Kidney epithelial cell (primary cell): ENCODE measurements at regions not wholly inside any gene's neighbourhood (a gene's known extent, or its start where the extent isn't known, plus 50 kb on each side); places are given as distances from the start of the nearest gene placed in this dataset.

Experiments used
- DNase-seq: peaks from one replicate; pipeline ENCODE4 v3.0.0-alpha.2; 2010; ENCODE audit warnings: low read depth
- H3K27me3 ChIP-seq: 2 replicates; pipeline ENCODE4 v1.6.0; 2011; ENCODE audit warnings: low read length; ENCODE audit not compliant: control insufficient read depth, insufficient read depth
- H3K36me3 ChIP-seq: 2 replicates; pipeline ENCODE4 v1.5.1; 2011; ENCODE audit warnings: low read length; ENCODE audit not compliant: control insufficient read depth, insufficient read depth
- H3K4me3 ChIP-seq: 2 replicates; pipeline ENCODE4 v1.5.1; 2011; ENCODE audit warnings: low read depth, mild to moderate bottlenecking, control low read depth, low read length
- CTCF ChIP-seq: IDR thresholded peaks from 2 replicates; pipeline ENCODE4 v1.5.1; 2011; ENCODE audit warnings: mild to moderate bottlenecking, moderate library complexity, low read length, control low read depth, inconsistent platforms; ENCODE audit not compliant: insufficient read depth, poor library complexity, severe bottlenecking

- H3K27me3 ChIP-seq, result no peaks in the 10 kb centered on the region
- H3K4me3 ChIP-seq, result no peak overlapping the region
- H3K36me3 ChIP-seq, result no peaks in the 10 kb centered on the region
- no peak for TF ChIP-seq CTCF
- no peak for DNase-seq
Measured at GRCh38 chr3:145807990-145808389, 353.0 kb downstream of the PLOD2 start.

GRCh38 chr3:145812391-145812790 lies 348.6 kb downstream of the PLOD2 start:
- TF ChIP-seq CTCF, result no peak
- Histone ChIP-seq H3K36me3 (no peaks in the 10 kb centered on the region), H3K4me3 (no peak overlapping the region), H3K27me3 (no peaks in the 10 kb centered on the region)
- no peak for DNase-seq

- H3K4me3 ChIP-seq, result no peak overlapping the region
- no peaks in the 10 kb centered on the region for H3K36me3 ChIP-seq
- H3K27me3 ChIP-seq, result no peaks in the 10 kb centered on the region
- DNase-seq, result no peak
- no peak for TF ChIP-seq CTCF
Measured at GRCh38 chr3:145815707-145816413, 345.1 kb downstream of the PLOD2 start.

GRCh38 chr3:145817870-145818483 lies 343.0 kb downstream of the PLOD2 start:
- DNase-seq, result no peak
- no peak for TF ChIP-seq CTCF
- Histone ChIP-seq H3K27me3 (no peaks in the 10 kb centered on the region), H3K4me3 (no peak overlapping the region), H3K36me3 (no peaks in the 10 kb centered on the region)

GRCh38 chr3:145820170-145820569 lies 340.8 kb downstream of the PLOD2 start:
- Histone ChIP-seq H3K27me3 (no peaks in the 10 kb centered on the region), H3K36me3 (no peaks in the 10 kb centered on the region), H3K4me3 (no peak overlapping the region)
- DNase-seq, result no peak
- TF ChIP-seq CTCF, result no peak

GRCh38 chr3:145842294-145842902 lies 318.6 kb downstream of the PLOD2 start:
- no peak overlapping the region for H3K4me3 ChIP-seq
- H3K27me3 ChIP-seq, result no peaks in the 10 kb centered on the region
- DNase-seq, result no peak
- H3K36me3 ChIP-seq, result no peaks in the 10 kb centered on the region
- TF ChIP-seq CTCF, result no peak
